ENCODE measurements at regions not wholly inside any gene's neighbourhood (a gene's known extent, or its start where the extent isn't known, plus 50 kb on each side); places are given as distances from the start of the nearest gene placed in this dataset.

Small RNAs in the stretch of these regions (small RNA-seq; reads per million reads assigned to genes)
- gene RF00402 (0 reads per million in 3 donors), gene RF02090 (0 reads per million in 3 donors), gene RF02091 (0 reads per million in 3 donors), gene RNA5SP38 (0 to 0.07 (median 0) reads per million in 3 donors)
